Hindlimb muscle (tissue), 1 donor: ENCODE measurements at regions not wholly inside any gene's neighbourhood (a gene's known extent, or its start where the extent isn't known, plus 50 kb on each side); places are given as distances from the start of the nearest gene placed in this dataset.

ENCODE experiments used
- DNase-seq: peaks from one replicate; pipeline ENCODE4 v3.0.0-alpha.2; 2013

GRCh38 chr12:28884904-28885679 is 264.0 kb upstream of the FAR2 start:
- DNase-seq, result peak; percentile 17

GRCh38 chr12:28885928-28886327 is 263.1 kb upstream of the FAR2 start:
- DNase-seq, result no peak

- no peak for DNase-seq
These were observed 261.6 kb upstream of the FAR2 start for GRCh38 chr12:28887461-28887990.

GRCh38 chr12:28890664-28891063 is 258.4 kb upstream of the FAR2 start:
- DNase-seq, result no peak

GRCh38 chr12:28891126-28891525 is 258.0 kb upstream of the FAR2 start:
- DNase-seq, result no peak

- DNase-seq, result peak; percentile 66
These were observed 255.7 kb upstream of the FAR2 start for GRCh38 chr12:28893365-28893764.

GRCh38 chr12:28893856-28894255 is 255.2 kb upstream of the FAR2 start:
- DNase-seq, result peak; percentile 32

- DNase-seq, result no peak
These were observed 252.7 kb upstream of the FAR2 start for GRCh38 chr12:28896421-28896820.

GRCh38 chr12:28898038-28898437 is 251.0 kb upstream of the FAR2 start:
- DNase-seq, result no peak

GRCh38 chr12:28899951-28900350 is 249.1 kb upstream of the FAR2 start:
- no peak for DNase-seq

GRCh38 chr12:28905220-28905955 is 243.7 kb upstream of the FAR2 start:
- no peak for DNase-seq

- no peak for DNase-seq
These were observed 240.4 kb upstream of the FAR2 start for GRCh38 chr12:28908646-28909045.

- DNase-seq, result no peak
These were observed 239.8 kb upstream of the FAR2 start for GRCh38 chr12:28909291-28909690.

GRCh38 chr12:28925719-28926376 is 223.2 kb upstream of the FAR2 start:
- no peak for DNase-seq

GRCh38 chr12:28930704-28931103 is 218.4 kb upstream of the FAR2 start:
- DNase-seq, result no peak

- DNase-seq, result no peak
These were observed 215.9 kb upstream of the FAR2 start for GRCh38 chr12:28933176-28933575.

- no peak for DNase-seq
These were observed 215.1 kb upstream of the FAR2 start for GRCh38 chr12:28933864-28934527.

- no peak for DNase-seq
These were observed 212.9 kb upstream of the FAR2 start for GRCh38 chr12:28936221-28936620.

- no peak for DNase-seq
These were observed 212.4 kb upstream of the FAR2 start for GRCh38 chr12:28936711-28937110.

GRCh38 chr12:28937196-28937595 is 211.9 kb upstream of the FAR2 start:
- DNase-seq, result no peak

GRCh38 chr12:28938056-28938455 is 211.0 kb upstream of the FAR2 start:
- DNase-seq, result no peak

- peak; percentile 25 for DNase-seq
These were observed 210.4 kb upstream of the FAR2 start for GRCh38 chr12:28938581-28939235.
